HG02884 (cell line): ENCODE measurements at regions not wholly inside any gene's neighbourhood (a gene's known extent, or its start where the extent isn't known, plus 50 kb on each side); places are given as distances from the start of the nearest gene placed in this dataset.

Source experiments
- ATAC-seq: cut with Tn5 transposase; IDR thresholded peaks from one replicate; pipeline ENCODE4 v1.9.1; 2021; ENCODE audit warnings: mild to moderate bottlenecking, moderate library complexity; ENCODE audit not compliant: unreplicated experiment

- no peak for ATAC-seq
These were observed 97.1 kb upstream of the MAML3 start for GRCh38 chr4:140250989-140251552.

DNA sequence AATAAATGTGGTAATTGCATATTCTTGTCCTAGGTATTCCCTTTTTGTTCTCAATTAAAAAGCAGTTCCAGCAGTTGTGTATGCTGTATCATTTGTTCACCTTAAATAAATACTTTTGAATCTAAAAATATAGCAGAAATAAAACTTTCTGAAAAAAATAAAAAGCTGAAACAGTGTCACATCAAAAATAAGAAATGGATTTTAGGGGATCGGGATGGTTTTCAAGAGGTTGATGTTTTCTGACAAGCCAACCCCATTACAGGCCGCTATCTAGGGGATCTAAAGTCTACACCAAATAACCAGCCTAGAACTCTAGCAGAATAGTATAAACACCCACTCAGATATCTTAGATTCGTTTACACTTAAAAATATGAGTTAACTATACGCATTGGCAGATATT is 95.4 kb upstream of the MAML3 start:
- ATAC-seq: no peak

DNA sequence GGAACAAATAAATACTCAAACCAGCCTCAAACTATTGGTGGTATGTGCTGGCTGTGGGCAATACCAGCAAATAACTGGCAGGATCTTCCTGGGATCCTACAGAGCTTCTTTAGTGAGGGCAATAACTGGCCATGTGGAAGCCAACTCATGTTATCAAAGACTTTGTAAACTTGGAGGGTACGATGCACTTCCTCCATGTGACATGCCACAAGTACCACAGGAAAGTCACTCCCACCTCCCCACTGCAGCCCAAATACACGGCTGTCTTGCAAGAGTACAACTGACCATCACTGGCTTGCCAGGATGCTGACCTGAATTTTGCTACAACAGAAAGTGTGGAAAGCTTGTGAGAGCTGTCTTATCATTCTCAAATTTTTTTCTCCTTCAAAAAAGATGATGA is 93.3 kb upstream of the MAML3 start:
- ATAC-seq: no peak

DNA sequence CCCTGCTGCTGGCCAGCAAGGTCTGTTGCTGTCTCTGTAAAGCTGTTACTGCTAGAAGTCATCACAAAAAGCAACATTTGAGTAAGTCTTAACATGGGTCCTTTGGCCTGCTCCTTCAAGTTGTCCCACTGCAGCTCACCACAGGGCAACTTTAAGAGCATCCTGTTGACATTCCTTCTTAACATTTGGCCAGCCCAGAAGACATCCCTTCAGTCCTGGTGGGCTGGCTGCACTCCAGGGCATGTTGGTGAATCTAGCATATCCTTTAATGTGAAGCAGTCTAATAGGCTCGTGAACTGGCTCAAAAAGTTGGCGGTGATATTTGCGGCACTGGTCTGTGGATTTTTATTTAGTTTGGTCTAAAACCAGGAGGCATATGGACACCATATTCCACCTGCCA is 92.2 kb upstream of the MAML3 start:
- ATAC-seq: no peak

- ATAC-seq: no peak
These were observed 90.3 kb upstream of the MAML3 start for GRCh38 chr4:140244328-140244727.

GRCh38 chr4:140243278-140243753 is 89.3 kb upstream of the MAML3 start:
- peak; percentile 80 for ATAC-seq

GRCh38 chr4:140242357-140243277 is 88.6 kb upstream of the MAML3 start:
- ATAC-seq: peak; percentile 64

DNA sequence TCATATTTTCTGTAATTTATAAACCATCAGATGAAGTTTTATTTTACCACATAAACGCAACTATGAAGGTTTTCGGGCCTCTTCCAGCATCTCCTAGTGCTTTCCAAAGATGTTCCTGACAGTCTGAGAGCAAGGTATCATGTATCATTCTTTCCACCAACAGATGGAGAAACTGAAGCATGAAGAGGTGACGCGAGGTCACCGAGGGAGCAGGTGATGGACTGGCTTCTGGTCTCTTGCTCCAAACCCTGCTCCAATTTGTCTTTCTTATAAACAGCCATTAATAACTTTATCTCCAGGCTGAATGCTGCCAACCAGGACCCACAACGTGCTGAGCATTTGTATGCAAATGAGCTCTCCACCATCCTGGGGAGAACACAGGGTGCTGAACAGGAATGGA is 86.3 kb upstream of the MAML3 start:
- ATAC-seq: no peak

DNA sequence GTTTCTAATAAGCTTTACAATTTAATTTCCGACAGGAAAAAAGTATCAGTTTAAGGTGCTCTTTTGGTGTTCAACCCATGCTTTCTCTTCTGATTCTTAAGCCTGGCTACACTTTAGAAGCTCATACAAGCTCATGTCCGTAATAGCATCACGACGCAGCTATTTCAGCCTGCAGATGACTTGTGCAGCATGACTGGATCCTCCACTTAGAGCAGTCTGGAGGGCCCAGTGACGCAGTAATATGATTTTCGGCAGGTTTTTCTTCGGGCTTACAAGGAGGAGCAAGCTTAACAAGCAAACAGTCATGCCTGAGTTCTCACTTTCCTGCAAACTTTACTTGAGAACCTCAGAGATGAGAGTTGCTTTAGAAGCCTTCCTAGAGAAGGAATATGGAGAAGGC is 85.3 kb upstream of the MAML3 start:
- ATAC-seq: no peak

- ATAC-seq: no peak
These were observed 84.5 kb upstream of the MAML3 start for GRCh38 chr4:140238351-140239056.

- no peak for ATAC-seq
These were observed 83.8 kb upstream of the MAML3 start for GRCh38 chr4:140237616-140238350.

DNA sequence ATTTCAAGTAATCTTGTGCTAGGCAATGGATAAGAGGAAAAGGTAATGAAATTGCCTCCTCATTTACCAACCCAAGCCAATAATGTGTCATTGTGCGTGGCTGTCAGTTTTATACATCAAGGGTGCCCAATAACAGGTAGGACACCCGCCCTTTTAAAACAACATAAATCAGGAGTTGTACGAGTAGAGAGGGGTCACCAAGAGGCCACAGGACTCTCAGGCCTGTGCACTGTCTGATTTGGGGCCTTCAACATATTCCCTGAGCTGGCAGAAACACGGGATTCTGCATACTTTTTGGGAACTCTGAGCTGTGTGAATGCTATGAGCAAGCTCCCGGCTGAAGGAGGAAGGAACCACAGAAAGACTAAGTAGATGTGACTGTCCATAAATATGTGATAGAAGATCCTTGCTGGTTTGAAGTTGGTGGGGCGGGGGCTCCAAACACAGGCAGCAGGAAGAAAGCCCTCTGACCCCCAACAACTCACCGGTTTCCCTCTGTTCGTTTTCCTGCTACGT is 82.7 kb upstream of the MAML3 start:
- no peak for ATAC-seq

DNA sequence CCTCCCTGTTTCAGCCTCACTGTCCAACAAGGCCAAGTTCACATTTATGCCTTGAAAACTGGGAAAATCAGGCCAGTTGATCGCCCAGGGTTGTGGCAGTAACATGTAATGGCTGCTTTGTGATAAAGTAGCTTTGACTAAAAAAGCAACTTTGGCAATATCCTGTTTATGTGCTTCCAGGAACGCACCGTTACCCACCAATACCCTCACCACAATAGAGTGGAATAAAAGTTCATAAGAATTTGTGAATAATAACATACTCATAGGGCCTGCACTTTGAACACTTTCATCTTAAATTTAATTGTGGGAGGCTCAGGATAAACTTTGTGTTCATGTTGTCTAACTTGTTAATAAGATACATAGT is 80.7 kb upstream of the MAML3 start:
- ATAC-seq: no peak

- ATAC-seq: no peak
These were observed 80.1 kb upstream of the MAML3 start for GRCh38 chr4:140233791-140234696.

DNA sequence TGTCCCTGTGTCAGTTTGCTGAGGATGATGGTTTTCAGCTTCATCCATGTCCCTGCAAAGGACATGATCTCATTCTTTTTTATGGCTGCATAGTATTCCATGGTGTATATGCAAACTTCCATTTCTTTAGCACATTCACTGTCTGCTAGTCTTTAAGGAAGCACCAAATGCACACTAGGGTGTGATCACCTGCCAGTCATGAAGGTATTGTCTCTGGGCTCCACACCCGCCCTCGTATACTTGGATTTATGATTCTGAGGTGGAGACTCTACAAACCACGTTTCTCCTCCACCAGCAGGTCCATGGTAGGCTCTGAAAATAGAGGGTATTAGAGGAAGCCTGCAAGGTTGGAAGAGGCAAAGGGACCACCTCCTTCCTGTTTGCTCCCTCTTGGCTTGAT is 75.9 kb upstream of the MAML3 start:
- ATAC-seq: no peak

- no peak for ATAC-seq
These were observed 73.3 kb upstream of the MAML3 start for GRCh38 chr4:140227286-140227685.

DNA sequence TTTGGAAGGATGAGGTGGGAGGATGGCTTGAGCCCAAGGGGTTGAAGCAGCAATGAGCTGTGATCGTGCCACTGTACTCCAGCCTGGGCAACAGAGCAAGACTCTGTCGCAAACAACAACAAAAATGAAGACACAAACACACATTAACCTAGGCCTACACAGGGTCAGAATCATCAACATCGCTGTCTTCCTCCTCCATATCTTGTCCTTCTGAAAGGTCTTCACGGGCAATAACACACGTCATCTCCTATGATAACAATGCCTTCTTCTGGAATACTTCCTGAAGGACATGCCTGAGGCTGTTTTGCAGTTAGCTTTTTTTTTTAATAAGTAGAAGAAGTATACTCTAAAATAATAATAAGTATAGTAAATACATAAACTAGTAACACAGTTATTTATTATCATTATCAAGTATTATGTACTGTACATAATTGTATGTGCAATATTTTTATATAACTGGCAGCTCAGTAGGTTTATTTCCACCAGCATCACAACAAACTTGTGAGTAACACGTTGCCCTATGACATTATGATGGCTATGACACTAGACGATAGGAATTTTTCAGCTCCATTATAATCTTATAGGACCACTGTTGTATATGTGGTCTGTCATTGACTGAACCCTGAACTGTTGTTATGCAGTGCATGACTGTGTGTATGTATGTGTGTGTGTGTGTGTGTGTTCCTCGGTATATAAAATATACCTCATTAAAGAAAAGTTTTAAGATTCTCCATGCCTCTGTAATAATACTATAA is 69.2 kb upstream of the MAML3 start:
- no peak for ATAC-seq

DNA sequence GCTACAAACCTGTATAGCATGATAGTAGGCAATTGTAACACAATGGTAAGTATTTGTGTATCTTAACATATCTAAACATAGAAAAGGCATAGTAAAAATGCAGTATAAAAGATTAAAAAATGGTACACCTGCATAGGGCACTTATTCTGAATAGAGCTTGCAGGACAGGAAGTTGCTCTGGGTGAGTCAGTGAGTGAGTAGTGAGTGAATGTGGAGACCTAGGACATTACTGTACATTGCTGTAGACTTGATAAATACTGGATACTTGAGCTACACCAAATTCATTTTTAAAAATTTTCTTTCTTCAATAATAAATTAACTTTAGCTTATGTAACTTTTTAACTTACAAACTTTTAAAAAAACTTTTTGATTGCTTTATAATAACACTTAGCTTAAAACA is 68.2 kb upstream of the MAML3 start:
- ATAC-seq: no peak

GRCh38 chr4:140220058-140220457 is 66.1 kb upstream of the MAML3 start:
- no peak for ATAC-seq
